ENCODE measurements at regions not wholly inside any gene's neighbourhood (a gene's known extent, or its start where the extent isn't known, plus 50 kb on each side); places are given as distances from the start of the nearest gene placed in this dataset.
A peak's percentile ranks its signal among the peaks of the same experiment; 100 is the strongest.

- Histone ChIP-seq H2AK5ac (ENCODE audit: low read length, severe bottlenecking) (no peak overlapping the region), H3K79me1 (replicated peaks; ENCODE audit: low read length, poor library complexity, severe bottlenecking) (no peaks in the 10 kb centered on the region), H3K9ac (ENCODE audit: low read length) (no peak overlapping the region), H3K4me1 (ENCODE audit: control insufficient read depth, insufficient read depth, low read depth, low read length) (no peaks in the 10 kb centered on the region), H3K9me3 (ENCODE audit: control insufficient read depth, low read length) (peaks cover 12% of the 10 kb centered on the region), H3K4me3 (ENCODE audit: insufficient read depth in 1 of 2, low read depth in 1 of 2, low read length in 2 of 2) (no peak overlapping the region), H2BK15ac (ENCODE audit: low read depth, poor library complexity, severe bottlenecking) (no peak overlapping the region), H3K4me2 (ENCODE audit: low read length, poor library complexity, severe bottlenecking) (no peak overlapping the region), H3K14ac (ENCODE audit: low read length in 2 of 2) (no peak overlapping the region), H2BK120ac (ENCODE audit: low read depth, low read length) (no peak overlapping the region), H3K27me3 (ENCODE audit: control insufficient read depth in 1 of 2, insufficient read depth in 1 of 2, low read length in 2 of 2) (peaks cover 47 to 64% of the 10 kb centered on the region in 2 experiments), H3K18ac (ENCODE audit: low read depth in 1 of 2, low read length in 2 of 2) (no peak overlapping the region), H2BK12ac (ENCODE audit: low read length in 2 of 2) (no peak overlapping the region), H4K8ac (ENCODE audit: low read length) (no peak overlapping the region), H4K91ac (ENCODE audit: low read length) (no peak overlapping the region), H3K23ac (ENCODE audit: low read length in 2 of 2) (no peak overlapping the region), H3K27ac (ENCODE audit: low read length, poor library complexity, severe bottlenecking) (no peak overlapping the region), H3K36me3 (ENCODE audit: control insufficient read depth in 1 of 2, insufficient read depth in 2 of 2, low read depth in 1 of 2, low read length in 2 of 2) (no peaks in the 10 kb centered on the region), H2AFZ (ENCODE audit: low read depth, low read length) (no peak overlapping the region), H3K4ac (ENCODE audit: low read depth in 1 of 2, low read length in 2 of 2) (no peak overlapping the region), H2BK5ac (ENCODE audit: low read depth, low read length, poor library complexity, severe bottlenecking) (no peak overlapping the region)
- DNase-seq, result no peak
- 85% methylated on average over 1 of the region's 1 CpG for WGBS
Observed at GRCh38 chr15:69740684-69741083, 288.1 kb downstream of the RPLP1 start.

GRCh38 chr15:69742361-69742760 is 289.7 kb downstream of the RPLP1 start:
- no peak overlapping the region for H3K9ac ChIP-seq (ENCODE audit: low read length)

GRCh38 chr15:69743091-69743490 is 290.5 kb downstream of the RPLP1 start:
- Histone ChIP-seq H3K4me1 (ENCODE audit: control insufficient read depth, insufficient read depth, low read depth, low read length) (no peaks in the 10 kb centered on the region), H2BK120ac (ENCODE audit: low read depth, low read length) (no peak overlapping the region), H3K14ac (ENCODE audit: low read length in 2 of 2) (no peak overlapping the region), H2BK15ac (ENCODE audit: low read depth, poor library complexity, severe bottlenecking) (no peak overlapping the region), H3K4me2 (ENCODE audit: low read length, poor library complexity, severe bottlenecking) (no peak overlapping the region), H2BK5ac (ENCODE audit: low read depth, low read length, poor library complexity, severe bottlenecking) (no peak overlapping the region), H2BK12ac (ENCODE audit: low read length in 2 of 2) (peak overlapping the region in 1 of 2 experiments; percentile 19), H3K4ac (ENCODE audit: low read depth in 1 of 2, low read length in 2 of 2) (no peak overlapping the region), H3K18ac (ENCODE audit: low read depth in 1 of 2, low read length in 2 of 2) (no peak overlapping the region), H4K8ac (ENCODE audit: low read length) (no peak overlapping the region), H3K27ac (ENCODE audit: low read length, poor library complexity, severe bottlenecking) (no peak overlapping the region), H3K9ac (ENCODE audit: low read length) (no peak overlapping the region), H3K27me3 (ENCODE audit: control insufficient read depth in 1 of 2, insufficient read depth in 1 of 2, low read length in 2 of 2) (peaks cover 57 to 58% of the 10 kb centered on the region in 2 experiments), H3K23ac (ENCODE audit: low read length in 2 of 2) (no peak overlapping the region), H2AK5ac (ENCODE audit: low read length, severe bottlenecking) (no peak overlapping the region), H3K9me3 (ENCODE audit: control insufficient read depth, low read length) (peaks cover 12% of the 10 kb centered on the region), H3K4me3 (ENCODE audit: insufficient read depth in 1 of 2, low read depth in 1 of 2, low read length in 2 of 2) (no peak overlapping the region), H3K79me1 (replicated peaks; ENCODE audit: low read length, poor library complexity, severe bottlenecking) (no peaks in the 10 kb centered on the region), H2AFZ (ENCODE audit: low read depth, low read length) (no peak overlapping the region), H4K91ac (ENCODE audit: low read length) (no peak overlapping the region), H3K36me3 (ENCODE audit: control insufficient read depth in 1 of 2, insufficient read depth in 2 of 2, low read depth in 1 of 2, low read length in 2 of 2) (no peaks in the 10 kb centered on the region)
- WGBS, result 86% methylated on average over 1 of the region's 1 CpG
- no peak for DNase-seq

More at GRCh38 chr15:69742361-69742760, 289.7 kb downstream of the RPLP1 start:
- no peaks in the 10 kb centered on the region for H3K79me1 ChIP-seq (replicated peaks; ENCODE audit: low read length, poor library complexity, severe bottlenecking)
- no peaks in the 10 kb centered on the region for H3K36me3 ChIP-seq (ENCODE audit: control insufficient read depth in 1 of 2, insufficient read depth in 2 of 2, low read depth in 1 of 2, low read length in 2 of 2)
- H3K27me3 ChIP-seq (ENCODE audit: control insufficient read depth in 1 of 2, insufficient read depth in 1 of 2, low read length in 2 of 2), result peaks cover 60 to 61% of the 10 kb centered on the region in 2 experiments
- no peak overlapping the region for H2BK120ac ChIP-seq (ENCODE audit: low read depth, low read length)
- no peak overlapping the region for H2BK15ac ChIP-seq (ENCODE audit: low read depth, poor library complexity, severe bottlenecking)
- no peak overlapping the region for H3K4me2 ChIP-seq (ENCODE audit: low read length, poor library complexity, severe bottlenecking)
- no peak overlapping the region for H3K4me3 ChIP-seq (ENCODE audit: insufficient read depth in 1 of 2, low read depth in 1 of 2, low read length in 2 of 2)
- H2AK5ac ChIP-seq (ENCODE audit: low read length, severe bottlenecking), result no peak overlapping the region
- no peak overlapping the region for H2BK5ac ChIP-seq (ENCODE audit: low read depth, low read length, poor library complexity, severe bottlenecking)
- no peak overlapping the region for H2AFZ ChIP-seq (ENCODE audit: low read depth, low read length)
- no peak overlapping the region for H2BK12ac ChIP-seq (ENCODE audit: low read length in 2 of 2)
- H3K18ac ChIP-seq (ENCODE audit: low read depth in 1 of 2, low read length in 2 of 2), result peak overlapping the region in 1 of 2 experiments; percentile 48
- peak overlapping the region; percentile 18 for H4K91ac ChIP-seq (ENCODE audit: low read length)
- peak; percentile 42 for DNase-seq
- H3K4ac ChIP-seq (ENCODE audit: low read depth in 1 of 2, low read length in 2 of 2), result peak overlapping the region in 1 of 2 experiments; percentile 28
- no peak overlapping the region for H4K8ac ChIP-seq (ENCODE audit: low read length)
- peak overlapping the region in 1 of 2 experiments; percentile 66 for H3K14ac ChIP-seq (ENCODE audit: low read length in 2 of 2)
- H3K9me3 ChIP-seq (ENCODE audit: control insufficient read depth, low read length), result peaks cover 12% of the 10 kb centered on the region
- H3K23ac ChIP-seq (ENCODE audit: low read length in 2 of 2), result no peak overlapping the region
- no peak overlapping the region for H3K27ac ChIP-seq (ENCODE audit: low read length, poor library complexity, severe bottlenecking)
- H3K4me1 ChIP-seq (ENCODE audit: control insufficient read depth, insufficient read depth, low read depth, low read length), result no peaks in the 10 kb centered on the region
- WGBS, result 83% methylated on average over 9 of the region's 9 CpGs

- 63% methylated on average over 5 of the region's 5 CpGs for WGBS
- H3K18ac ChIP-seq (ENCODE audit: low read depth in 1 of 2, low read length in 2 of 2), result no peak overlapping the region
- H3K4ac ChIP-seq (ENCODE audit: low read depth in 1 of 2, low read length in 2 of 2), result no peak overlapping the region
- H3K9me3 ChIP-seq (ENCODE audit: control insufficient read depth, low read length), result peaks cover 12% of the 10 kb centered on the region
- DNase-seq, result no peak
- no peak overlapping the region for H3K23ac ChIP-seq (ENCODE audit: low read length in 2 of 2)
- H2AFZ ChIP-seq (ENCODE audit: low read depth, low read length), result no peak overlapping the region
- H2BK5ac ChIP-seq (ENCODE audit: low read depth, low read length, poor library complexity, severe bottlenecking), result no peak overlapping the region
- H3K4me2 ChIP-seq (ENCODE audit: low read length, poor library complexity, severe bottlenecking), result no peak overlapping the region
- no peak overlapping the region for H4K91ac ChIP-seq (ENCODE audit: low read length)
- H2BK12ac ChIP-seq (ENCODE audit: low read length in 2 of 2), result no peak overlapping the region
- no peaks in the 10 kb centered on the region for H3K36me3 ChIP-seq (ENCODE audit: control insufficient read depth in 1 of 2, insufficient read depth in 2 of 2, low read depth in 1 of 2, low read length in 2 of 2)
- no peak overlapping the region for H3K4me3 ChIP-seq (ENCODE audit: insufficient read depth in 1 of 2, low read depth in 1 of 2, low read length in 2 of 2)
- no peaks in the 10 kb centered on the region for H3K4me1 ChIP-seq (ENCODE audit: control insufficient read depth, insufficient read depth, low read depth, low read length)
- H3K9ac ChIP-seq (ENCODE audit: low read length), result no peak overlapping the region
- no peak overlapping the region for H2BK15ac ChIP-seq (ENCODE audit: low read depth, poor library complexity, severe bottlenecking)
- H2AK5ac ChIP-seq (ENCODE audit: low read length, severe bottlenecking), result no peak overlapping the region
- no peaks in the 10 kb centered on the region for H3K79me1 ChIP-seq (replicated peaks; ENCODE audit: low read length, poor library complexity, severe bottlenecking)
- H4K8ac ChIP-seq (ENCODE audit: low read length), result no peak overlapping the region
- peaks cover 48 to 67% of the 10 kb centered on the region in 2 experiments for H3K27me3 ChIP-seq (ENCODE audit: control insufficient read depth in 1 of 2, insufficient read depth in 1 of 2, low read length in 2 of 2)
- peak overlapping the region in 1 of 2 experiments; percentile 53 for H3K14ac ChIP-seq (ENCODE audit: low read length in 2 of 2)
- H3K27ac ChIP-seq (ENCODE audit: low read length, poor library complexity, severe bottlenecking), result no peak overlapping the region
- no peak overlapping the region for H2BK120ac ChIP-seq (ENCODE audit: low read depth, low read length)
Observed at GRCh38 chr15:69744391-69745162, 292.0 kb downstream of the RPLP1 start.
